ENCODE measurements at regions not wholly inside any gene's neighbourhood (a gene's known extent, or its start where the extent isn't known, plus 50 kb on each side); places are given as distances from the start of the nearest gene placed in this dataset.

DNA sequence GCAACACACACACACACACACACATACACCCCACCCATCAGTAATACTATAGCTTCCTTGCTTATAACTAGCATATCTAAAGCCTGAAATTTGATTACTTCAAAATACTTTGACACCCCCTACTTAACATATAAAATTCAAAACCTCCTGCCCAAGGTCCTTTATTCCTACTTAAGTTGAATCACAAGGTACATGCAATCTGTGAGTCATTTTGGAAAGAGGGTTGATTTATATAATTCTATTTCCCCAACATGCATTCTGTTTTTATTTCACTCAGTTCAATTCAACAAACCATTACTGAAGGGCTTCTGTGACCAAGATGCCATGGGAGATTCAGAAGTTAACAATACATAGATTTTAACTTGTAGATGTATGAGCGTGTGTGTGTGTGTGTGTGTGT, 420.7 kb downstream of the METTL4 start:
- TF ChIP-seq ATF1 (CRISPR knock-in tag; IDR thresholded peaks at IDR 0.05) (no peak), KAT7 (CRISPR knock-in tag; IDR thresholded peaks at IDR 0.05; ENCODE audit: borderline replicate concordance) (no peak), ELF4 (CRISPR knock-in tag; IDR thresholded peaks at IDR 0.05; ENCODE audit: low read depth) (no peak), NFYB (CRISPR knock-in tag; conservative IDR thresholded peaks at IDR 0.05; ENCODE audit: low read depth) (no peak), HMGA2 (CRISPR knock-in tag; IDR thresholded peaks at IDR 0.05) (no peak), FOXK1 (CRISPR knock-in tag; IDR thresholded peaks at IDR 0.05) (no peak), ZNF219 (CRISPR knock-in tag; IDR thresholded peaks at IDR 0.05; ENCODE audit: borderline replicate concordance) (no peak), ETV6 (CRISPR knock-in tag; IDR thresholded peaks at IDR 0.05) (no peak), ZNF396 (CRISPR knock-in tag; IDR thresholded peaks at IDR 0.05; ENCODE audit: borderline replicate concordance) (no peak)
- TF ChIP-seq, protein P1, sequence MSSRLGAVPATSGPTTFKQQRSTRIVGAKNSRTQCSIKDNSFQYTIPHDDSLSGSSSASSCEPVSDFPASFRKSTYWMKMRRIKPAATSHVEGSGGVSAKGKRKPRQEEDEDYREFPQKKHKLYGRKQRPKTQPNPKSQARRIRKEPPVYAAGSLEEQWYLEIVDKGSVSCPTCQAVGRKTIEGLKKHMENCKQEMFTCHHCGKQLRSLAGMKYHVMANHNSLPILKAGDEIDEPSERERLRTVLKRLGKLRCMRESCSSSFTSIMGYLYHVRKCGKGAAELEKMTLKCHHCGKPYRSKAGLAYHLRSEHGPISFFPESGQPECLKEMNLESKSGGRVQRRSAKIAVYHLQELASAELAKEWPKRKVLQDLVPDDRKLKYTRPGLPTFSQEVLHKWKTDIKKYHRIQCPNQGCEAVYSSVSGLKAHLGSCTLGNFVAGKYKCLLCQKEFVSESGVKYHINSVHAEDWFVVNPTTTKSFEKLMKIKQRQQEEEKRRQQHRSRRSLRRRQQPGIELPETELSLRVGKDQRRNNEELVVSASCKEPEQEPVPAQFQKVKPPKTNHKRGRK (CRISPR knock-in tag; IDR thresholded peaks at IDR 0.05; ENCODE audit: borderline replicate concordance) = no peak
- TF ChIP-seq, protein P2, sequence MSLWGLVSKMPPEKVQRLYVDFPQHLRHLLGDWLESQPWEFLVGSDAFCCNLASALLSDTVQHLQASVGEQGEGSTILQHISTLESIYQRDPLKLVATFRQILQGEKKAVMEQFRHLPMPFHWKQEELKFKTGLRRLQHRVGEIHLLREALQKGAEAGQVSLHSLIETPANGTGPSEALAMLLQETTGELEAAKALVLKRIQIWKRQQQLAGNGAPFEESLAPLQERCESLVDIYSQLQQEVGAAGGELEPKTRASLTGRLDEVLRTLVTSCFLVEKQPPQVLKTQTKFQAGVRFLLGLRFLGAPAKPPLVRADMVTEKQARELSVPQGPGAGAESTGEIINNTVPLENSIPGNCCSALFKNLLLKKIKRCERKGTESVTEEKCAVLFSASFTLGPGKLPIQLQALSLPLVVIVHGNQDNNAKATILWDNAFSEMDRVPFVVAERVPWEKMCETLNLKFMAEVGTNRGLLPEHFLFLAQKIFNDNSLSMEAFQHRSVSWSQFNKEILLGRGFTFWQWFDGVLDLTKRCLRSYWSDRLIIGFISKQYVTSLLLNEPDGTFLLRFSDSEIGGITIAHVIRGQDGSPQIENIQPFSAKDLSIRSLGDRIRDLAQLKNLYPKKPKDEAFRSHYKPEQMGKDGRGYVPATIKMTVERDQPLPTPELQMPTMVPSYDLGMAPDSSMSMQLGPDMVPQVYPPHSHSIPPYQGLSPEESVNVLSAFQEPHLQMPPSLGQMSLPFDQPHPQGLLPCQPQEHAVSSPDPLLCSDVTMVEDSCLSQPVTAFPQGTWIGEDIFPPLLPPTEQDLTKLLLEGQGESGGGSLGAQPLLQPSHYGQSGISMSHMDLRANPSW (CRISPR knock-in tag; conservative IDR thresholded peaks at IDR 0.05; ENCODE audit: low read depth) = no peak
- TF ChIP-seq, protein P3, sequence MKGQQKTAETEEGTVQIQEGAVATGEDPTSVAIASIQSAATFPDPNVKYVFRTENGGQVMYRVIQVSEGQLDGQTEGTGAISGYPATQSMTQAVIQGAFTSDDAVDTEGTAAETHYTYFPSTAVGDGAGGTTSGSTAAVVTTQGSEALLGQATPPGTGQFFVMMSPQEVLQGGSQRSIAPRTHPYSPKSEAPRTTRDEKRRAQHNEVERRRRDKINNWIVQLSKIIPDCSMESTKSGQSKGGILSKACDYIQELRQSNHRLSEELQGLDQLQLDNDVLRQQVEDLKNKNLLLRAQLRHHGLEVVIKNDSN (CRISPR knock-in tag; IDR thresholded peaks at IDR 0.05) = no peak
- TF ChIP-seq, protein P4, sequence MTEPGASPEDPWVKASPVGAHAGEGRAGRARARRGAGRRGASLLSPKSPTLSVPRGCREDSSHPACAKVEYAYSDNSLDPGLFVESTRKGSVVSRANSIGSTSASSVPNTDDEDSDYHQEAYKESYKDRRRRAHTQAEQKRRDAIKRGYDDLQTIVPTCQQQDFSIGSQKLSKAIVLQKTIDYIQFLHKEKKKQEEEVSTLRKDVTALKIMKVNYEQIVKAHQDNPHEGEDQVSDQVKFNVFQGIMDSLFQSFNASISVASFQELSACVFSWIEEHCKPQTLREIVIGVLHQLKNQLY (CRISPR knock-in tag; IDR thresholded peaks at IDR 0.05) = no peak
- TF ChIP-seq, protein P5, sequence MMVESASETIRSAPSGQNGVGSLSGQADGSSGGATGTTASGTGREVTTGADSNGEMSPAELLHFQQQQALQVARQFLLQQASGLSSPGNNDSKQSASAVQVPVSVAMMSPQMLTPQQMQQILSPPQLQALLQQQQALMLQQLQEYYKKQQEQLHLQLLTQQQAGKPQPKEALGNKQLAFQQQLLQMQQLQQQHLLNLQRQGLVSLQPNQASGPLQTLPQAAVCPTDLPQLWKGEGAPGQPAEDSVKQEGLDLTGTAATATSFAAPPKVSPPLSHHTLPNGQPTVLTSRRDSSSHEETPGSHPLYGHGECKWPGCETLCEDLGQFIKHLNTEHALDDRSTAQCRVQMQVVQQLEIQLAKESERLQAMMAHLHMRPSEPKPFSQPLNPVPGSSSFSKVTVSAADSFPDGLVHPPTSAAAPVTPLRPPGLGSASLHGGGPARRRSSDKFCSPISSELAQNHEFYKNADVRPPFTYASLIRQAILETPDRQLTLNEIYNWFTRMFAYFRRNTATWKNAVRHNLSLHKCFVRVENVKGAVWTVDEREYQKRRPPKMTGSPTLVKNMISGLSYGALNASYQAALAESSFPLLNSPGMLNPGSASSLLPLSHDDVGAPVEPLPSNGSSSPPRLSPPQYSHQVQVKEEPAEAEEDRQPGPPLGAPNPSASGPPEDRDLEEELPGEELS (CRISPR knock-in tag; IDR thresholded peaks at IDR 0.05) = no peak
- TF ChIP-seq, protein P6, sequence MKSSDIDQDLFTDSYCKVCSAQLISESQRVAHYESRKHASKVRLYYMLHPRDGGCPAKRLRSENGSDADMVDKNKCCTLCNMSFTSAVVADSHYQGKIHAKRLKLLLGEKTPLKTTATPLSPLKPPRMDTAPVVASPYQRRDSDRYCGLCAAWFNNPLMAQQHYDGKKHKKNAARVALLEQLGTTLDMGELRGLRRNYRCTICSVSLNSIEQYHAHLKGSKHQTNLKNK (CRISPR knock-in tag; IDR thresholded peaks at IDR 0.05) = no peak
- ATAC-seq (no peak), DNase-seq (ENCODE audit: low spot score) (no peak)
- Mint-ChIP-seq H3K27ac (no peak overlapping the region), H3K4me3 (no peak overlapping the region), H3K4me1 (peaks cover 8% of the 10 kb centered on the region), H3K27me3 (ENCODE audit: low read depth) (no peaks in the 10 kb centered on the region), H3K9me3 (peaks cover 55% of the 10 kb centered on the region), H3K36me3 (peaks cover 9% of the 10 kb centered on the region; the same call in 1 of the 2 replicates)
- ChIA-PET POLR2A (no interaction called here), CTCF (no interaction called here)

DNA sequence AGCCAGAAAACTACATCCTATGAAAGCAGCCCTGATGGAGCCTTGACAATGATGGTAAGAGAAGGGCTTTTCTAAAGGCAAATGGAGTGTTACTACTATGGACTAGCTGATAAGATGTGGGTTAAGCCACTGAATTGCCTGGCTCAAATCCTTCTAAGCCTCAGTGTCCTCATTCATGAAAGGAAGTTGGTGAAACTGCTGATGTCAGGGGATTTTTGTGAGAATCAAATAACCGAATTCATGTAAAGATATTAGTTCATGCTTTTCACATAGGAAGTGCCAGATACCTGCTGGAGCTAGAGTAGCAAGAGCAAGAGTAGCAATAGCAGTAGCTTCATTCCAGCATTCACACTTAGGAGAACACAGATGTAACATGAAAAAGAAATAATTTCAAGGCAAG, 417.0 kb downstream of the METTL4 start:
- ChIA-PET POLR2A (no interaction called here), CTCF (no interaction called here)
- Mint-ChIP-seq H3K36me3 (peaks cover 26% of the 10 kb centered on the region), H3K27me3 (ENCODE audit: low read depth) (no peaks in the 10 kb centered on the region), H3K4me3 (no peak overlapping the region), H3K9me3 (peaks cover 42% of the 10 kb centered on the region), H3K27ac (no peak overlapping the region), H3K4me1 (0 out of 2 replicates have a peak, but pooled peaks cover 3% of the 10 kb centered on the region)
- ATAC-seq (no peak), DNase-seq (ENCODE audit: low spot score) (no peak)
- TF ChIP-seq SOX15 (CRISPR knock-in tag; IDR thresholded peaks at IDR 0.05) = no peak
- TF ChIP-seq ZNF317 (CRISPR knock-in tag; IDR thresholded peaks at IDR 0.05; ENCODE audit: borderline replicate concordance, low read depth) = no peak
- TF ChIP-seq, protein P7, sequence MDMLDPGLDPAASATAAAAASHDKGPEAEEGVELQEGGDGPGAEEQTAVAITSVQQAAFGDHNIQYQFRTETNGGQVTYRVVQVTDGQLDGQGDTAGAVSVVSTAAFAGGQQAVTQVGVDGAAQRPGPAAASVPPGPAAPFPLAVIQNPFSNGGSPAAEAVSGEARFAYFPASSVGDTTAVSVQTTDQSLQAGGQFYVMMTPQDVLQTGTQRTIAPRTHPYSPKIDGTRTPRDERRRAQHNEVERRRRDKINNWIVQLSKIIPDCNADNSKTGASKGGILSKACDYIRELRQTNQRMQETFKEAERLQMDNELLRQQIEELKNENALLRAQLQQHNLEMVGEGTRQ (CRISPR knock-in tag; IDR thresholded peaks at IDR 0.05) = no peak
- no peak for TF ChIP-seq NFE2L1 (CRISPR knock-in tag; IDR thresholded peaks at IDR 0.05)
- TF ChIP-seq, protein P8, sequence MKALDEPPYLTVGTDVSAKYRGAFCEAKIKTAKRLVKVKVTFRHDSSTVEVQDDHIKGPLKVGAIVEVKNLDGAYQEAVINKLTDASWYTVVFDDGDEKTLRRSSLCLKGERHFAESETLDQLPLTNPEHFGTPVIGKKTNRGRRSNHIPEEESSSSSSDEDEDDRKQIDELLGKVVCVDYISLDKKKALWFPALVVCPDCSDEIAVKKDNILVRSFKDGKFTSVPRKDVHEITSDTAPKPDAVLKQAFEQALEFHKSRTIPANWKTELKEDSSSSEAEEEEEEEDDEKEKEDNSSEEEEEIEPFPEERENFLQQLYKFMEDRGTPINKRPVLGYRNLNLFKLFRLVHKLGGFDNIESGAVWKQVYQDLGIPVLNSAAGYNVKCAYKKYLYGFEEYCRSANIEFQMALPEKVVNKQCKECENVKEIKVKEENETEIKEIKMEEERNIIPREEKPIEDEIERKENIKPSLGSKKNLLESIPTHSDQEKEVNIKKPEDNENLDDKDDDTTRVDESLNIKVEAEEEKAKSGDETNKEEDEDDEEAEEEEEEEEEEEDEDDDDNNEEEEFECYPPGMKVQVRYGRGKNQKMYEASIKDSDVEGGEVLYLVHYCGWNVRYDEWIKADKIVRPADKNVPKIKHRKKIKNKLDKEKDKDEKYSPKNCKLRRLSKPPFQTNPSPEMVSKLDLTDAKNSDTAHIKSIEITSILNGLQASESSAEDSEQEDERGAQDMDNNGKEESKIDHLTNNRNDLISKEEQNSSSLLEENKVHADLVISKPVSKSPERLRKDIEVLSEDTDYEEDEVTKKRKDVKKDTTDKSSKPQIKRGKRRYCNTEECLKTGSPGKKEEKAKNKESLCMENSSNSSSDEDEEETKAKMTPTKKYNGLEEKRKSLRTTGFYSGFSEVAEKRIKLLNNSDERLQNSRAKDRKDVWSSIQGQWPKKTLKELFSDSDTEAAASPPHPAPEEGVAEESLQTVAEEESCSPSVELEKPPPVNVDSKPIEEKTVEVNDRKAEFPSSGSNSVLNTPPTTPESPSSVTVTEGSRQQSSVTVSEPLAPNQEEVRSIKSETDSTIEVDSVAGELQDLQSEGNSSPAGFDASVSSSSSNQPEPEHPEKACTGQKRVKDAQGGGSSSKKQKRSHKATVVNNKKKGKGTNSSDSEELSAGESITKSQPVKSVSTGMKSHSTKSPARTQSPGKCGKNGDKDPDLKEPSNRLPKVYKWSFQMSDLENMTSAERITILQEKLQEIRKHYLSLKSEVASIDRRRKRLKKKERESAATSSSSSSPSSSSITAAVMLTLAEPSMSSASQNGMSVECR (CRISPR knock-in tag; IDR thresholded peaks at IDR 0.05; ENCODE audit: borderline replicate concordance) = no peak
- TF ChIP-seq, protein P9, sequence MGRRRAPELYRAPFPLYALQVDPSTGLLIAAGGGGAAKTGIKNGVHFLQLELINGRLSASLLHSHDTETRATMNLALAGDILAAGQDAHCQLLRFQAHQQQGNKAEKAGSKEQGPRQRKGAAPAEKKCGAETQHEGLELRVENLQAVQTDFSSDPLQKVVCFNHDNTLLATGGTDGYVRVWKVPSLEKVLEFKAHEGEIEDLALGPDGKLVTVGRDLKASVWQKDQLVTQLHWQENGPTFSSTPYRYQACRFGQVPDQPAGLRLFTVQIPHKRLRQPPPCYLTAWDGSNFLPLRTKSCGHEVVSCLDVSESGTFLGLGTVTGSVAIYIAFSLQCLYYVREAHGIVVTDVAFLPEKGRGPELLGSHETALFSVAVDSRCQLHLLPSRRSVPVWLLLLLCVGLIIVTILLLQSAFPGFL (CRISPR knock-in tag; IDR thresholded peaks at IDR 0.05; ENCODE audit: borderline replicate concordance) = no peak

All from WTC11 (cell line).